ENCODE measurements at regions not wholly inside any gene's neighbourhood (a gene's known extent, or its start where the extent isn't known, plus 50 kb on each side); places are given as distances from the start of the nearest gene placed in this dataset.

- TF ChIP-seq CTCF (conservative IDR thresholded peaks at IDR 0.05): no peak
- no peak for TF ChIP-seq ZFX (IDR thresholded peaks at IDR 0.05)
These were observed 990.3 kb downstream of the CDH8 start for GRCh38 chr16:61045931-61046330.
